ENCODE measurements at regions not wholly inside any gene's neighbourhood (a gene's known extent, or its start where the extent isn't known, plus 50 kb on each side); places are given as distances from the start of the nearest gene placed in this dataset.

GRCh38 chr5:103758996-103759395 lies 196.4 kb upstream of the NUDT12 start:
- TF ChIP-seq POLR2AphosphoS5 (IDR thresholded peaks at IDR 0.05; ENCODE audit: low read depth, low read length) (no peak), FOXP2 (optimal IDR thresholded peaks at IDR 0.05; ENCODE audit: borderline replicate concordance, extremely low read depth, extremely low read length, insufficient read depth) (no peak), SIN3A (IDR thresholded peaks at IDR 0.05; ENCODE audit: borderline replicate concordance, insufficient read depth, low read length) (no peak), TAF1 (IDR thresholded peaks at IDR 0.05; ENCODE audit: borderline replicate concordance, insufficient read depth, low read length) (no peak), REST (IDR thresholded peaks at IDR 0.05; ENCODE audit: insufficient read depth in 1 of 2, low read depth in 2 of 2, low read length in 2 of 2) (no peak)

- no peak for TF ChIP-seq FOXP2 (optimal IDR thresholded peaks at IDR 0.05; ENCODE audit: borderline replicate concordance, extremely low read depth, extremely low read length, insufficient read depth)
- no peak for TF ChIP-seq POLR2AphosphoS5 (IDR thresholded peaks at IDR 0.05; ENCODE audit: low read depth, low read length)
- no peak for TF ChIP-seq TAF1 (IDR thresholded peaks at IDR 0.05; ENCODE audit: borderline replicate concordance, insufficient read depth, low read length)
- TF ChIP-seq SIN3A (IDR thresholded peaks at IDR 0.05; ENCODE audit: borderline replicate concordance, insufficient read depth, low read length) = no peak
- no peak for TF ChIP-seq REST (IDR thresholded peaks at IDR 0.05; ENCODE audit: insufficient read depth in 1 of 2, low read depth in 2 of 2, low read length in 2 of 2)
These were observed 193.4 kb upstream of the NUDT12 start for GRCh38 chr5:103755974-103756373.

GRCh38 chr5:103745353-103746065 lies 182.9 kb upstream of the NUDT12 start:
- TF ChIP-seq FOXP2 (optimal IDR thresholded peaks at IDR 0.05; ENCODE audit: borderline replicate concordance, extremely low read depth, extremely low read length, insufficient read depth) (no peak), SIN3A (IDR thresholded peaks at IDR 0.05; ENCODE audit: borderline replicate concordance, insufficient read depth, low read length) (no peak), POLR2AphosphoS5 (IDR thresholded peaks at IDR 0.05; ENCODE audit: low read depth, low read length) (no peak), TAF1 (IDR thresholded peaks at IDR 0.05; ENCODE audit: borderline replicate concordance, insufficient read depth, low read length) (no peak), REST (IDR thresholded peaks at IDR 0.05; ENCODE audit: insufficient read depth in 1 of 2, low read depth in 2 of 2, low read length in 2 of 2) (no peak)

- no peak for TF ChIP-seq TAF1 (IDR thresholded peaks at IDR 0.05; ENCODE audit: borderline replicate concordance, insufficient read depth, low read length)
- no peak for TF ChIP-seq FOXP2 (optimal IDR thresholded peaks at IDR 0.05; ENCODE audit: borderline replicate concordance, extremely low read depth, extremely low read length, insufficient read depth)
- no peak for TF ChIP-seq POLR2AphosphoS5 (IDR thresholded peaks at IDR 0.05; ENCODE audit: low read depth, low read length)
- no peak for TF ChIP-seq SIN3A (IDR thresholded peaks at IDR 0.05; ENCODE audit: borderline replicate concordance, insufficient read depth, low read length)
These were observed 181.6 kb upstream of the NUDT12 start for GRCh38 chr5:103744159-103744558.

- TF ChIP-seq POLR2AphosphoS5 (IDR thresholded peaks at IDR 0.05; ENCODE audit: low read depth, low read length) (no peak), SIN3A (IDR thresholded peaks at IDR 0.05; ENCODE audit: borderline replicate concordance, insufficient read depth, low read length) (no peak), REST (IDR thresholded peaks at IDR 0.05; ENCODE audit: insufficient read depth in 1 of 2, low read depth in 2 of 2, low read length in 2 of 2) (no peak), TAF1 (IDR thresholded peaks at IDR 0.05; ENCODE audit: borderline replicate concordance, insufficient read depth, low read length) (no peak), FOXP2 (optimal IDR thresholded peaks at IDR 0.05; ENCODE audit: borderline replicate concordance, extremely low read depth, extremely low read length, insufficient read depth) (no peak)
These were observed 180.8 kb upstream of the NUDT12 start for GRCh38 chr5:103743421-103743820.

Measured in PFSK-1 (cell line).